K562 (cell line): ENCODE measurements at regions not wholly inside any gene's neighbourhood (a gene's known extent, or its start where the extent isn't known, plus 50 kb on each side); places are given as distances from the start of the nearest gene placed in this dataset.

Source experiments
- BRF1 ChIP-seq: IDR thresholded peaks from 3 replicates; pipeline ENCODE4 v1.6.1; 2011; ENCODE audit warnings: borderline replicate concordance, mild to moderate bottlenecking; ENCODE audit not compliant: insufficient read length; ENCODE audit errors: extremely low read depth
- CBFA2T2 ChIP-seq: fragments of 450-650 bp; conservative IDR thresholded peaks from 2 replicates; pipeline ENCODE4 v1.6.1; 2017; ENCODE audit warnings: mild to moderate bottlenecking
- FOXM1 ChIP-seq, 2 experiments: fragments of 450-650 bp in 1 of 2; sonication (generic) in 1 of 2; formaldehyde crosslinking in 1 of 2; IDR thresholded peaks; 2 replicates each; pipeline versions ENCODE4 v1.6.1 to v1.9.0; 2017 to 2022; ENCODE audit warnings: low read depth in 2 of 2, mild to moderate bottlenecking in 2 of 2, missing genetic modification reagents in 1 of 2, moderate library complexity in 1 of 2
- GATAD2A ChIP-seq: fragments of 450-650 bp; IDR thresholded peaks from 2 replicates; pipeline ENCODE4 v1.6.1; 2017
- HNRNPUL1 ChIP-seq: fragments of 200-400 bp; formaldehyde crosslinking; IDR thresholded peaks from 2 replicates; pipeline ENCODE4 v1.6.1; 2017; ENCODE audit warnings: low read length
- POLR2B ChIP-seq: fragments of 450-650 bp; IDR thresholded peaks from 2 replicates; pipeline ENCODE4 v1.6.1; 2018; ENCODE audit warnings: low read depth; ENCODE audit not compliant: partially characterized antibody
- RNF219 ChIP-seq: fragments of 250-450 bp; sonication (Bioruptor Pico); IDR thresholded peaks from 2 replicates; pipeline ENCODE4 v1.5.0; 2022; ENCODE audit warnings: mild to moderate bottlenecking
- ZC3H4 ChIP-seq: sonication (generic); formaldehyde crosslinking; IDR thresholded peaks from 2 replicates; pipeline ENCODE4 v1.9.0; 2021; ENCODE audit warnings: missing genetic modification reagents, borderline replicate concordance
- ZHX1 ChIP-seq: fragments of 150-350 bp; conservative IDR thresholded peaks from 2 replicates; pipeline ENCODE4 v1.6.1; 2014; ENCODE audit warnings: low read length
- ZNF431 ChIP-seq: sonication (generic); formaldehyde crosslinking; IDR thresholded peaks from 2 replicates; pipeline ENCODE4 v1.8.0; 2022; ENCODE audit warnings: mild to moderate bottlenecking, missing genetic modification reagents
- ZNF778 ChIP-seq: fragments of 450-650 bp; formaldehyde crosslinking; IDR thresholded peaks from 2 replicates; pipeline ENCODE4 v1.4.0; 2020; ENCODE audit warnings: mild to moderate bottlenecking, moderate library complexity

GRCh38 chr15:86009727-86010126, 69.9 kb upstream of the AGBL1 start (continued):
- TF ChIP-seq ZHX1 (no peak), GATAD2A (no peak), POLR2B (no peak), ZC3H4 (CRISPR knock-in tag) (no peak), FOXM1 (IDR thresholded peaks at IDR 0.05; ENCODE audit: low read depth) (no peak), FOXM1 (CRISPR knock-in tag; IDR thresholded peaks at IDR 0.05; ENCODE audit: low read depth) (no peak), ZNF431 (CRISPR knock-in tag) (no peak), BRF1 (no peak), CBFA2T2 (no peak), HNRNPUL1 (no peak), RNF219 (CRISPR knock-in tag) (no peak), ZNF778 (CRISPR knock-in tag) (no peak)
